ENCODE measurements at regions not wholly inside any gene's neighbourhood (a gene's known extent, or its start where the extent isn't known, plus 50 kb on each side); places are given as distances from the start of the nearest gene placed in this dataset.

DNA sequence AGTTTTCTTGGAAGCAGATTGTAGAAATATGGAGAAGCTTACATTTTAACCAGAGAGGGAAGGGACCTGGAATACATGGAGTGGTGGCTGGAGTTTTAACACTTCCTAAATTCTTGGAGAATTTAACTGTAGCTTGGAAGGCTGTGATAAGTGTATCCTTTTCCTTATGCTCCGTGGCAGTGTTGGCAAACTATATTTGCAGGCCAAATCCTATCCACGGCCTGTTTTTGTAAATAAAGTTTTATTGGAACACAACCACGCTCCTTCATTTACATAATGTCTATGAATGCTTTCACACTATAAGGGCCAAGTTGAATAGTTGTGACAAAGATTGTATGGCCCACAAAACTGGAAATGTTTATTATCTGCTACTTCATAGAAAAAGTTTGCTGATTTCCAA, 110.6 kb upstream of the MIR17HG start:
- H3K27me3 ChIP-seq (ENCODE audit: control insufficient read depth, insufficient read depth, low read length) = no peaks in the 10 kb centered on the region
- H3K4me1 ChIP-seq (ENCODE audit: control insufficient read depth, insufficient read depth, low read length) = no peaks in the 10 kb centered on the region
- H3K27ac ChIP-seq (ENCODE audit: insufficient read depth, low read length) = no peak overlapping the region
- no CpG with 5 or more reads among the region's 3 CpGs for WGBS, 2 experiments (ENCODE audit: extremely low coverage in 2 of 2, insufficient read length in 1 of 2)
- H3K23ac ChIP-seq (ENCODE audit: low read depth, low read length) = no peak overlapping the region
- in situ Hi-C loops (cut with MboI; ENCODE audit: low sequenced_read_pairs) (no loop called here), intact Hi-C loops (cut with micrococcal nuclease) (no loop called here), dilution Hi-C loops (cut with HindIII; ENCODE audit: low sequenced_read_pairs, unreplicated experiment) (no loop called here)
- H3K36me3 ChIP-seq (ENCODE audit: control insufficient read depth, insufficient read depth, low read length) = no peaks in the 10 kb centered on the region
- no peak overlapping the region for H3K4ac ChIP-seq (ENCODE audit: low read depth, low read length)
- no peak overlapping the region for H4K8ac ChIP-seq (ENCODE audit: low read depth in 2 of 2, low read length in 2 of 2)
- no peak for DNase-seq
- TF ChIP-seq RFX5 (IDR thresholded peaks at IDR 0.05; ENCODE audit: low read depth, low read length) (no peak), CEBPB (IDR thresholded peaks at IDR 0.05; ENCODE audit: low read depth, low read length) (no peak), MAZ (IDR thresholded peaks at IDR 0.05; ENCODE audit: borderline replicate concordance, low read depth, low read length) (no peak), BHLHE40 (IDR thresholded peaks at IDR 0.05; ENCODE audit: low read depth, low read length) (no peak), SMC3 (IDR thresholded peaks at IDR 0.05; ENCODE audit: low read depth, low read length) (no peak), NFE2L2 (IDR thresholded peaks at IDR 0.05; ENCODE audit: low read depth, low read length) (no peak), FOS (IDR thresholded peaks at IDR 0.05; ENCODE audit: low read depth, low read length) (no peak), RAD21 (IDR thresholded peaks at IDR 0.05; ENCODE audit: low read length) (no peak), RCOR1 (IDR thresholded peaks at IDR 0.05; ENCODE audit: insufficient replicate concordance, low read length) (no peak), MAFK (IDR thresholded peaks at IDR 0.05; ENCODE audit: low read depth, low read length) (no peak)
- TF ChIP-seq, protein P1, sequence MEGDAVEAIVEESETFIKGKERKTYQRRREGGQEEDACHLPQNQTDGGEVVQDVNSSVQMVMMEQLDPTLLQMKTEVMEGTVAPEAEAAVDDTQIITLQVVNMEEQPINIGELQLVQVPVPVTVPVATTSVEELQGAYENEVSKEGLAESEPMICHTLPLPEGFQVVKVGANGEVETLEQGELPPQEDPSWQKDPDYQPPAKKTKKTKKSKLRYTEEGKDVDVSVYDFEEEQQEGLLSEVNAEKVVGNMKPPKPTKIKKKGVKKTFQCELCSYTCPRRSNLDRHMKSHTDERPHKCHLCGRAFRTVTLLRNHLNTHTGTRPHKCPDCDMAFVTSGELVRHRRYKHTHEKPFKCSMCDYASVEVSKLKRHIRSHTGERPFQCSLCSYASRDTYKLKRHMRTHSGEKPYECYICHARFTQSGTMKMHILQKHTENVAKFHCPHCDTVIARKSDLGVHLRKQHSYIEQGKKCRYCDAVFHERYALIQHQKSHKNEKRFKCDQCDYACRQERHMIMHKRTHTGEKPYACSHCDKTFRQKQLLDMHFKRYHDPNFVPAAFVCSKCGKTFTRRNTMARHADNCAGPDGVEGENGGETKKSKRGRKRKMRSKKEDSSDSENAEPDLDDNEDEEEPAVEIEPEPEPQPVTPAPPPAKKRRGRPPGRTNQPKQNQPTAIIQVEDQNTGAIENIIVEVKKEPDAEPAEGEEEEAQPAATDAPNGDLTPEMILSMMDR (conservative IDR thresholded peaks at IDR 0.05; ENCODE audit: low read depth, low read length) = no peak
- TF ChIP-seq, protein P2, sequence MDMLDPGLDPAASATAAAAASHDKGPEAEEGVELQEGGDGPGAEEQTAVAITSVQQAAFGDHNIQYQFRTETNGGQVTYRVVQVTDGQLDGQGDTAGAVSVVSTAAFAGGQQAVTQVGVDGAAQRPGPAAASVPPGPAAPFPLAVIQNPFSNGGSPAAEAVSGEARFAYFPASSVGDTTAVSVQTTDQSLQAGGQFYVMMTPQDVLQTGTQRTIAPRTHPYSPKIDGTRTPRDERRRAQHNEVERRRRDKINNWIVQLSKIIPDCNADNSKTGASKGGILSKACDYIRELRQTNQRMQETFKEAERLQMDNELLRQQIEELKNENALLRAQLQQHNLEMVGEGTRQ (IDR thresholded peaks at IDR 0.05; ENCODE audit: low read depth, low read length) = no peak
- H3K18ac ChIP-seq (ENCODE audit: low read depth, low read length) = no peak overlapping the region
- ChIA-PET POLR2A (ENCODE audit: unreplicated experiment) (no interaction called here), CTCF (no interaction called here)
- H3K4me2 ChIP-seq (ENCODE audit: low read depth, low read length) = no peak overlapping the region
- no peaks in the 10 kb centered on the region for H4K20me1 ChIP-seq (ENCODE audit: insufficient read depth, low read length)
- no peak overlapping the region for H4K91ac ChIP-seq (ENCODE audit: insufficient read depth, low read depth, low read length)
- no peaks in the 10 kb centered on the region for H3K9me3 ChIP-seq (ENCODE audit: control insufficient read depth, insufficient read depth, low read length)
- H2AFZ ChIP-seq (replicated peaks; ENCODE audit: low read length, poor library complexity) = no peak overlapping the region
- BruUV-seq (replicated peaks) = no TSS peak
- H4K5ac ChIP-seq (ENCODE audit: low read depth, low read length) = no peak overlapping the region
- H3K56ac ChIP-seq (ENCODE audit: extremely low read depth, insufficient read depth, low read length) = no peak overlapping the region
- no peak overlapping the region for H3K14ac ChIP-seq (replicated peaks; ENCODE audit: low read depth, low read length)
- no peak overlapping the region for H3K4me3 ChIP-seq (ENCODE audit: insufficient read depth, low read depth, low read length)
- no peak overlapping the region for H2AK9ac ChIP-seq (replicated peaks; ENCODE audit: low read depth, low read length, poor library complexity)
- no peak overlapping the region for H2BK5ac ChIP-seq (ENCODE audit: low read depth, low read length, poor library complexity, severe bottlenecking)
- no peak for ATAC-seq (ENCODE audit: low read depth)
- no peak overlapping the region for H3K9ac ChIP-seq (ENCODE audit: low read depth, low read length)
- no peak overlapping the region for H2BK20ac ChIP-seq (ENCODE audit: low read depth, low read length)
- H3K9me1 ChIP-seq (ENCODE audit: insufficient read depth, low read length) = no peaks in the 10 kb centered on the region
- H3K79me1 ChIP-seq (ENCODE audit: low read depth in 1 of 2, low read length in 2 of 2) = no peaks in the 10 kb centered on the region
- no peak overlapping the region for H2AK5ac ChIP-seq (ENCODE audit: low read depth, low read length)
- no peak overlapping the region for H2BK15ac ChIP-seq (ENCODE audit: low read depth, low read length)
- H2BK120ac ChIP-seq (ENCODE audit: low read depth, low read length) = no peak overlapping the region

Measured in IMR-90 (cell line).